ENCODE measurements at regions not wholly inside any gene's neighbourhood (a gene's known extent, or its start where the extent isn't known, plus 50 kb on each side); places are given as distances from the start of the nearest gene placed in this dataset.
A peak's percentile ranks its signal among the peaks of the same experiment; 100 is the strongest.

GRCh38 chr4:187309456-187309855, 585.8 kb upstream of the FAT1 start:
- peak; percentile 35 for DNase-seq (ENCODE audit: low read depth)

GRCh38 chr4:187312299-187312698, 588.6 kb upstream of the FAT1 start:
- DNase-seq (ENCODE audit: low read depth): no peak

DNA sequence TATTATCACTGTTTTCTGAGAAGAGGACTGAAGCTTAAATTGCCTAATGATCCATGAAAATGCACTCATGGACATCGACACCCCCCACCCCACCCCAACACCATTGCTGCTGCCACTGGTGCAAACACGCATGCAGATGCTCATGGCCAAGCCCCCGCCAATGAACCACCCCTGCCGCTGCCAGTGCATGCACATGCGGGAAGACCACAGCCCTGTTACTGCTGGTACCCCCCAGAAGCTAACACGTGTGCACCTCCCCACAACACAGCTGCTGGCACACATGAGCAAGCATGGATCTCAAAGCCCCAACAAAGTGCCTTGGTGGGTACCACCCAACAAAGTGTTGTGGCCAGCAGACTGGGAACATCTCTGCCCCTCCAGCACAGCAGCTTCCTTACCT, 594.1 kb upstream of the FAT1 start:
- no peak for DNase-seq (ENCODE audit: low read depth)

DNA sequence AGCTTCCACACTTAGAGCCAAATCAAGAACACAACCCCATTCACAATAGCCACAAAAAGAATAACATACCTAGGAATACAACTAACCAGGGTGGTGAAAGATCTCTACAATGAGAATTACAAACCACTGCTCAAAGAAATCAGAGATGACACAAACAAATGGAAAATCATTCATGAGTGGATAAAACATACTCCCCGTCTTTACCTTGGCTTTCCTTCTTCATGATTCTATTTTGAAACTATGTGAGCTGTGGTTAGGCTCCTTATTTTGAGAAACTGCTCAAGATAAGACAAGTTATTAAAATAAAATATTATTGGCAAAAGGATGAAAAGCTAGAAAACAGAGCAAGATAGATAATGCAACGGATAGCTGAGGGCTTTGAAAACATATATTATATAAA, 598.1 kb upstream of the FAT1 start:
- DNase-seq (ENCODE audit: low read depth): no peak

- DNase-seq (ENCODE audit: low read depth): no peak
These were observed 608.5 kb upstream of the FAT1 start for GRCh38 chr4:187332141-187332540.

- peak; percentile 59 for DNase-seq (ENCODE audit: low read depth)
These were observed 609.5 kb upstream of the FAT1 start for GRCh38 chr4:187333151-187333550.

- no peak for DNase-seq (ENCODE audit: low read depth)
These were observed 611.7 kb upstream of the FAT1 start for GRCh38 chr4:187335339-187335738.

- no peak for DNase-seq (ENCODE audit: low read depth)
These were observed 631.1 kb upstream of the FAT1 start for GRCh38 chr4:187354740-187355139.

GRCh38 chr4:187357045-187357643, 633.5 kb upstream of the FAT1 start:
- DNase-seq (ENCODE audit: low read depth): no peak

DNA sequence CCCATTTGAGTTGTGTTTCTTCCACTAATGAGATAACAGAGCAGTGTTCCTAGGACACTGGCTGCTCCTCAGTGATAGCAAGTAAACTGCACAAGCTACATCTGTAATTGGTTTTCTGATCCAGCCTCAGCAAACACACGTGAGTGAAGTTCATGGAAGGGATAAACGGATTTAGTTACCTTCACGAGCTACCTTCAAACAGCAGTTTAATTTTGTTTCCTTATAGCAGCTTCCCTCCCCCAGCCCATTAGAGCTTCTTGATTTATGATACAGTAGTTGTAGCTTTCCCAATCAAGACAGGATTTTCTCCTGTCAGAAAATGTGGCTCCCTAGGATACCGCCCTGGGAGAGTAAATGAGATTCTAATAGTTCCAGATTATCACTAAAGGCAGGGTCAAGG, 634.2 kb upstream of the FAT1 start:
- no peak for DNase-seq (ENCODE audit: low read depth)

DNA sequence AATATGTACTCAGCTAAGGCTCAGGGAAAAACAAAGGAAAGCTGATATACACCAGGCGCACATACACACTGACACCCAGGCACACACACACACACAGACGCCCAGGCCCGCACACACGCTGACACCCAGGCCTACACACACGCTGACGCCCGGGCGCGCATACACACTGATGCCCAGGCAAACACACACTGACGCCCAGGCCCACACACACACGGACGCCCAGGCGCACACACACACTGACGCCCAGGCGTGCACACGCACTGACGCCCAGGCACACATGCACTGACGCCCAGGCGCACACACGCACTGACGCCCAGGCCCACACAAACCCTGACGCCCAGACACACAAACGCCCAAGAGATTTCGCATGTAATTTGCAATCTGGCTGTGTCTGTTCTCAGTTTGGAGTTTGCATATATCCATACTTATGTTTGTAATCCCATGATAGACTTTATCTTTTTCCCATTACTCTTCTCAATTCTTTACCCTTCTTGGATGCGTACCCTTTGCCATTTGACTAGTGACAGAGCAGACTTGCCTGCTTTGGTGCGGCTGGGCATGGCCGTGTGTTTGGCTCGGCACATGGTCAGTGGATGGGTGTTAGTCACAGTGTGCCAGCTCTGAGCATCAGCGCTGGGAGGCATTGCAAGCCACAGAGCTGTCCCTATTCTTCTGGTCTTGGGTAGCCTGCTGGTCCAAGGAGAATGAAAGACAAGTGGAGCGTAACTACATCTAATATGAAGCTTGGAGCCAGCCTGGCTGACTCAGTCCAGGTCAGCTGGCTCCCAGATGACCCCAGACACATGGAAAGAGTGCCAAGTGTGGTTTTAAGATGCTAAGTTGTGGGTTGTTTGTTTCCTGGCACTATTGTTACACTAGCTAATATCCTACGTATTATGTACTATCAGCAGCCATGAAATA, 632.4 kb upstream of the ZFP42 start:
- DNase-seq (ENCODE audit: low read depth): peak; percentile 4

GRCh38 chr4:187364401-187364800, 631.2 kb upstream of the ZFP42 start:
- no peak for DNase-seq (ENCODE audit: low read depth)

DNA sequence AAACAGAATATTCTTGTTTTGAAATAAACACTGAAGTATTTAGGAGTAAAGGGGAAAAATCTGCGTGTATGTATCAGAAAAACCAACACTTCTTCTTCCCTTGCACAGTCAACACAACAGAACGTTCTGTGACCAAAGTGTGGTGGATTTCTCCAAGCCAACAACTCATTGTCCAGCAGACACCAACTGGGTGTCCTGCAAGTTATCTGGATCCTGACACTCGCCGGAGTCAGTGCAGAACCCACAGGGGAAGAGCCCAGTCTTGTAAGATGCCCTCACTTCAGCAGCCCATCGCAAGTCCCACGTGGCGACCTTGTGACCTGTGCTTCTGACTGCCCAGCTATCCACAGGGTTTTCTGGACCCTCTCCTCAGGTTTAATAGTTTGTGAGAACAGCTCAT, 630.7 kb upstream of the ZFP42 start:
- DNase-seq (ENCODE audit: low read depth): no peak

DNA sequence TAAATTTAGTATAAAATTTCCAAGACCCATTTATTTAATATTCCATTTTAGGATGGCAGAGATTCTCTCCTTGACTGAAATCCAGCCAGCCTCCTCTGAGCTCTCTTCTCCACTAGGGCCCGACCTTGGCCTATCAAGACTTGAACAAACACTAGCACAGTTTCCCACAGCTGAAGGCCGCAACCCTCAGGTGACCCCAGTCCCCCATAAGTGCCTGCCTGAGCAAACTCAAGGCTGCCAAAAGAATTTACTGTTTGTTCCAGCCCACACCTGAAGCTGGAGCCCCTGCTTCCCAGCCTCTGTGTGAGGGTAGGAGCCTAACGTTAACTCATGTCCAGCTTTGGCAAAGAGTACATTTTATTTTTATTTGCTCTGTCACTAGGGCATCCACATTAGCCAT, 629.0 kb upstream of the ZFP42 start:
- DNase-seq (ENCODE audit: low read depth): no peak

DNA sequence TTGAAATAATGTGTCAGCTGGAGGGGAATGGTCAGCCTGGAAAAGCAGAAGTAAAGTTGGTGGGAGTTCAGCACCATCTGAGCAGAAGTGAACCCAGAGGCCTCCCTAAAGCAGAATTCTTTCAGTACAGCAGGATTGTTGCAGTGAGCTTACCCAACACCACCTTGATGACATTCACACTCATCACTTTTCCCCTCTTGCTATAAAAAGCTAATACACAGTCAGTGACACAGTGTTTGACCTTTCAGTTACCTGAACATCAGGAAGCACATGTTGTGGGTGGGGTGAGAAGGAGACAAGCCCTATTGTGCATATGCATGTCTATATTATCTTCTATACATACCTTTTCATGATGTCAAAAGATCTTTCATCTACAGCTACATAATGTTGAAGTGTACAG, 624.7 kb upstream of the ZFP42 start:
- DNase-seq (ENCODE audit: low read depth): no peak

- no peak for DNase-seq (ENCODE audit: low read depth)
These were observed 617.1 kb upstream of the ZFP42 start for GRCh38 chr4:187378441-187378840.

DNA sequence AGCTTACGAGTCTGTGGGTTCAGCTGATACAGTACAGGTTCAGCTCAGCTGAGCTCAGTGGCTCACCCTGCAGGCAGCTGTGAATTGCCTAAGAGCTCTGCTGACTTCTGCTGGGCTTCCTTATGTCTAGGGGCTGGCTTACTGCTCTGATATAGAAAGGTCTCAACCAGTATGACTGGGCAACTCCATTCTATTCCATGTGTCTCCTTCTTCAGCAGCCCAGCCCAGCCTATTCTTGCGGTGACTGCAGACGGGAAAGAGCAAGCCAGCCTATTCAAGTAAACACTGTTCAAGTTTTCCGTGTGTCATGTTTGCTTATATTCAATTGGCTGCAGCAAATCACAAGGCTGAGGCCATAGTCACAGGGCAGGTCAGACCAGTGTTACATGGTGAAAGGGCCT, 615.4 kb upstream of the ZFP42 start:
- peak; percentile 12 for DNase-seq (ENCODE audit: low read depth)

DNA sequence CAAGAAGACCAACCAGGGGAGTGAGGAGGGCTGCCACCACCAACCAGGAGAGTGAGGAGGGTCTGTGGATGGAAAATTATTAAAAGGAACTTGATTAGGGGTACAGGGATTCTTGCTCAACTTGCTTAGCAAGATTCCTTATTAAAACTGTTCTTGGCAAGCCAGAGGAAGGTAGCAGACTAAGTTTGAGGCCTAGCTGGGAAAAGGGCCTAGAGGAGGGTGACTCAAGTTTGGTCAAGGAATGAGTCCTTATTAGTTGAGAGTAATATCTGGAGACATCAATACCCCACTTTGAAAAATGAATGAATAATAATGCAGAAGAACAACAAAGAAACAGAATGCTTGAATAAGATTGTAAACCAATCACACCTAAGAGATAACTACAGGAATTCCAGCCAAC, 612.4 kb upstream of the ZFP42 start:
- no peak for DNase-seq (ENCODE audit: low read depth)

GRCh38 chr4:187387739-187388138, 607.8 kb upstream of the ZFP42 start:
- DNase-seq (ENCODE audit: low read depth): no peak

DNA sequence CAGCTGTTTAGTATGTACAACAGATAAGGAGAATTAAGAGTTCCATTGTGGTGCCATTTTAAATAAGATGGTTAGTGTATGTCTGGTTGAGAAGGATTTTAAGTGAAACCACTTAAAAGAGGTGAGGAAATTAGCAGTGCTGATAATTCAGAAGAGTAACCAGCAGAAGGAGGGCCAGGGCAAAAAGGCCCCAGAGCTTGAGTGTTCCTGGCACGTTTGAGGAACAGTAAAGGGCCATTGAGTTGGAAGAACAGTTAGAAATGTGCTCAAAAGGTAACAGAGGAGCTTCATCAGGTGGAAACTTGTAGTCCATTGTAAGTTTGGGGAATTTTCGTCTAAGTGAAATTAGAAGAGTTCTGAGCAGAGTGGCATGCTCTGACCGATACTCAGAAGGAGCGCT, 606.2 kb upstream of the ZFP42 start:
- no peak for DNase-seq (ENCODE audit: low read depth)

- DNase-seq (ENCODE audit: low read depth): no peak
These were observed 604.9 kb upstream of the ZFP42 start for GRCh38 chr4:187390646-187391045.

- no peak for DNase-seq (ENCODE audit: low read depth)
These were observed 601.8 kb upstream of the ZFP42 start for GRCh38 chr4:187393531-187394344.

Data from HT1080 (cell line).